Heart left ventricle (tissue), 13 donors: ENCODE measurements at regions not wholly inside any gene's neighbourhood (a gene's known extent, or its start where the extent isn't known, plus 50 kb on each side); places are given as distances from the start of the nearest gene placed in this dataset.

Experiments
- POLR2A ChIP-seq, 2 donors: fragments of 450-650 bp; IDR thresholded peaks; one replicate each; pipeline ENCODE4 v1.6.1; 2017; ENCODE audit warnings: antibody characterized with exemption in 2 of 2, mild to moderate bottlenecking in 2 of 2, moderate library complexity in 2 of 2
- TF ChIP-seq, protein P1 (sequence below), 12 donors: fragments of 200-600 bp; sonication (generic) in 4 of 12; IDR thresholded peaks; one replicate each; pipeline versions ENCODE4 v1.5.0 to v1.8.0; 2018 to 2022; ENCODE audit warnings: antibody characterized with exemption in 12 of 12, mild to moderate bottlenecking in 5 of 12
- donor health status: ischemic (EF 13 %, LVEDD 7.1; RV severe dilation, severe dysfunction).
- donor health status: DM: no; HTN: yes; CAD: no.
- donor health status: DM: no; HTN: no; CAD: no.
- donor health status: ischemic (EF 25% LVEDD 6.9; RV normal size, moderate dysfunction).
- donor health status: ischemic (EF 25% LVEDD 5.7; RV mildly dilated, moderate dysfunction).
- donor health status: ischemic (EF 35%, LVEDD 5.7; RV mildly dilated, moderate dysfunction).
- donor health status: nonischemic (EF 11% LVEDD 7.7; RV severe dilation, severe dysfunction).
- donor health status: DM: yes; HTN: yes; CAD: no.
- donor health status: PGD.
- donor health status: ischemic (EF 29% LVEDD 5.4; RV normal size, mild dysfunction).
- donor health status: nonischemic (EF 23%, LVEDD 6.1; RV moderate dilation, normal function).

DNA sequence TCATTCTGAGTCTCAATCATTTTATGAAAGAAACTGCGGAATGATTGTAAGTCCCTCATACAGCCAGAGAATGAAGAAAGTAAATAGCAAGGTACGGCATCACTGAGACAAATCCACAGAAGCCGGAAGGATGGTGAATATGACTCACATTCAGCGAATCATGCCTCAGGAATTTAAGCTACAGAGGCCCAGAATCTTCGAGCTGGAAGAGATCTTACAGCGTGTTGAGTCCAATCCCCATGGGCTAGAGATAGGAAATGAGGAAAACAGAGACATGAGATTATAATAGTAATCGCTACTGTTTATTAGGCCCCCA, 173.2 kb downstream of the KIF18A start:
- TF ChIP-seq, protein P1, sequence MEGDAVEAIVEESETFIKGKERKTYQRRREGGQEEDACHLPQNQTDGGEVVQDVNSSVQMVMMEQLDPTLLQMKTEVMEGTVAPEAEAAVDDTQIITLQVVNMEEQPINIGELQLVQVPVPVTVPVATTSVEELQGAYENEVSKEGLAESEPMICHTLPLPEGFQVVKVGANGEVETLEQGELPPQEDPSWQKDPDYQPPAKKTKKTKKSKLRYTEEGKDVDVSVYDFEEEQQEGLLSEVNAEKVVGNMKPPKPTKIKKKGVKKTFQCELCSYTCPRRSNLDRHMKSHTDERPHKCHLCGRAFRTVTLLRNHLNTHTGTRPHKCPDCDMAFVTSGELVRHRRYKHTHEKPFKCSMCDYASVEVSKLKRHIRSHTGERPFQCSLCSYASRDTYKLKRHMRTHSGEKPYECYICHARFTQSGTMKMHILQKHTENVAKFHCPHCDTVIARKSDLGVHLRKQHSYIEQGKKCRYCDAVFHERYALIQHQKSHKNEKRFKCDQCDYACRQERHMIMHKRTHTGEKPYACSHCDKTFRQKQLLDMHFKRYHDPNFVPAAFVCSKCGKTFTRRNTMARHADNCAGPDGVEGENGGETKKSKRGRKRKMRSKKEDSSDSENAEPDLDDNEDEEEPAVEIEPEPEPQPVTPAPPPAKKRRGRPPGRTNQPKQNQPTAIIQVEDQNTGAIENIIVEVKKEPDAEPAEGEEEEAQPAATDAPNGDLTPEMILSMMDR (IDR thresholded peaks at IDR 0.05): no peak
- TF ChIP-seq POLR2A (IDR thresholded peaks at IDR 0.05): no peak
